ENCODE measurements at regions not wholly inside any gene's neighbourhood (a gene's known extent, or its start where the extent isn't known, plus 50 kb on each side); places are given as distances from the start of the nearest gene placed in this dataset.

- no peak for DNase-seq
Observed at GRCh38 chr15:38888701-38889221, 324.1 kb upstream of the RASGRP1 start.

GRCh38 chr15:38890194-38890593, 325.6 kb upstream of the RASGRP1 start:
- no peak for DNase-seq

GRCh38 chr15:38893925-38894242, 329.3 kb upstream of the RASGRP1 start:
- DNase-seq: no peak

GRCh38 chr15:38894243-38894948, 329.8 kb upstream of the RASGRP1 start:
- DNase-seq: no peak

GRCh38 chr15:38895326-38896255, 331.0 kb upstream of the RASGRP1 start:
- no peak for DNase-seq

- no peak for DNase-seq
Observed at GRCh38 chr15:38896647-38897046, 332.0 kb upstream of the RASGRP1 start.

GRCh38 chr15:38897551-38897950, 332.9 kb upstream of the RASGRP1 start:
- DNase-seq: no peak

- DNase-seq: no peak
Observed at GRCh38 chr15:38898236-38898635, 333.6 kb upstream of the RASGRP1 start.

GRCh38 chr15:38899300-38899699, 334.7 kb upstream of the RASGRP1 start:
- no peak for DNase-seq

GRCh38 chr15:38904298-38904697, 339.7 kb upstream of the RASGRP1 start:
- DNase-seq: no peak

GRCh38 chr15:38905632-38906031, 341.0 kb upstream of the RASGRP1 start:
- DNase-seq: no peak

- DNase-seq: no peak
Observed at GRCh38 chr15:38920966-38921365, 356.4 kb upstream of the RASGRP1 start.

- DNase-seq: no peak
Observed at GRCh38 chr15:38921471-38921870, 356.9 kb upstream of the RASGRP1 start.

- DNase-seq: no peak
Observed at GRCh38 chr15:38928431-38928830, 363.8 kb upstream of the RASGRP1 start.

- DNase-seq: no peak
Observed at GRCh38 chr15:38930851-38931572, 366.4 kb upstream of the RASGRP1 start.

- no peak for DNase-seq
Observed at GRCh38 chr15:38941399-38941953, 376.9 kb upstream of the RASGRP1 start.

- DNase-seq: no peak
Observed at GRCh38 chr15:38944536-38944935, 379.9 kb upstream of the RASGRP1 start.

- DNase-seq: no peak
Observed at GRCh38 chr15:38945551-38946298, 381.1 kb upstream of the RASGRP1 start.

- DNase-seq: no peak
Observed at GRCh38 chr15:38954090-38954489, 389.5 kb upstream of the RASGRP1 start.

GRCh38 chr15:38961456-38961855, 396.8 kb upstream of the RASGRP1 start:
- DNase-seq: no peak

GRCh38 chr15:38961931-38962330, 397.3 kb upstream of the RASGRP1 start:
- no peak for DNase-seq

GRCh38 chr15:38972831-38973230, 408.2 kb upstream of the RASGRP1 start:
- DNase-seq: no peak
